GM12872 (cell line): ENCODE measurements at regions not wholly inside any gene's neighbourhood (a gene's known extent, or its start where the extent isn't known, plus 50 kb on each side); places are given as distances from the start of the nearest gene placed in this dataset.
A peak's percentile ranks its signal among the peaks of the same experiment; 100 is the strongest.

Source experiments
- CTCF ChIP-seq: IDR thresholded peaks from 3 replicates; pipeline ENCODE4 v1.5.1; 2011; ENCODE audit warnings: low read depth, mild to moderate bottlenecking, low read length, moderate library complexity; ENCODE audit not compliant: insufficient read depth

DNA sequence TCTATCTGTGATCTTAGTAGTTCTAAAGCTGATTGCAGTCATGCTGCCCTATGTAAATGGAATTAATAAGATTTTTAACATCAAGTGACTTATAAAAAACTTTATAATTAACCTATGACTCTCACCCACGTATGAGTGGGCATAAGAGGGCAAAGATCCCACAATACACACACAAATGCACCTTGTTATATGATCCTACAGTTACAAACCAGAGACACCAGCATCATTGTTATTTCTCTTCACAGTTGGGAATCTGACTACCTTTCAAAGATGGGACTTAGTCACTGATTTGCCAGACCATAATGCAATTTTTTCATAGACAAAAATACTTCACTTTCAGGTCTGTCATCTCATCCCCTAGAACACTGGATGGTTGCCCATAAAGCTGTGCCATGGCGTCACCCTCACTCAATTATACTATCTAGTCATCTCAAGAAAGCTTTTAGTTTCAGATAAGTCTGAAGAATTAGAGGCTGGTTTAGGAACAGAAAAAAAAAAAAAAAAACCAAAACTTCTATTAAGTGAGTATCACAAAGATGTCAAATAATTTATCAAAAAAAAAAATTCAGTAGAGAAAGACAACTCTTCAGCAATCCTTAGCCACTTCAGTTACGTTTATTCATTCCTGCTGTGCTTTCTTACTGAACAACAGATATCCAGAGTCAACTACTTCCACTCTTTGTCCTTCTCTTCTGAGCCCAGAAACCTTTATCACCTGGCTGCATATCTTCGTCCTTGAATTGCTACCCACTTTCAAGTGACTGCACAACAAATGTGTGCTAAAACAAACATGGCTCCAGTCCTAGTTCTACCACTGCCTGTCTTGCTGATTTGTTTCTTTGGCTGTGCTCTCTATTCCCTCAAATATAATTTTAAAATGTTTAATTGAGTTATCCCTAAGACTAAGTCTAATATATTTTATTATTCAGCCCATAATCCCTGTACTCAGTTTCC lies 175.0 kb upstream of the CHRM2 start:
- TF ChIP-seq CTCF, result no peak

DNA sequence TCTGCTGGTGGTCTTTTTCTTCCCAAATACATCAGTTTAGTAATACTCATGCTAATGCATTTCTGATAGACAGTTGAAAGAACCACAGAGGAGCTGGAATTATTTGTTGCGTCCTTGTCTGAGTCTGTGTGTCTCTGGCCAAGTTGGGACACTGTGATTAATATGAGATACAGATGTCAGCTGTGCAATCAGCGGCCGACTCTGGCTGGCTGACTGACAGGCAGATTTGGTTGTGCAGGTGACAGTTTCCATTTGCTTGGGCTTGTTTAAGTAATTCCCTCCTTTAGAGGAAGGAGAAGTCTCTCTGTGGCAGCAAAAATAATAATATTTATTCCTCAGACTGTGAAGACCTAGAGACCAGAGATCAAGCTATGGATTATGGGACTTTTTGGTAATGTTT lies 176.2 kb upstream of the CHRM2 start:
- TF ChIP-seq CTCF, result no peak

DNA sequence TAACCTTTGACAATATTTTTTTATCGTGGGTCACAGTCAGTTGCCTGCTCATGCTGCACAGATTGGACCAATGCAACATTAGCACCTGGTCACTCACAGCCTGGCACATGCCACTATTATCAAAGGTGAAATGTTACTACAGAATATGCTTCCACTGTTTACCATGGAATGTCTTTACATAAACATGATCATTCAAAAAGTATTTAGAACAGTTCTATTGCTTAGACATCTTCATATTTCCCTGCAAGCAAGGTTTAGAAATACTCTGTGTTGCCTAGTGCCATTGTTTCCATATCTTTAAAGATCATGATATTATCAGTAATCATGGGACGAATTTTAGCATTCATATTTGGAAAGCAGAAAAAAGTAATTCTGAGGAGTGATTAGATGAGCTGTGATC lies 179.9 kb upstream of the CHRM2 start:
- no peak for TF ChIP-seq CTCF

DNA sequence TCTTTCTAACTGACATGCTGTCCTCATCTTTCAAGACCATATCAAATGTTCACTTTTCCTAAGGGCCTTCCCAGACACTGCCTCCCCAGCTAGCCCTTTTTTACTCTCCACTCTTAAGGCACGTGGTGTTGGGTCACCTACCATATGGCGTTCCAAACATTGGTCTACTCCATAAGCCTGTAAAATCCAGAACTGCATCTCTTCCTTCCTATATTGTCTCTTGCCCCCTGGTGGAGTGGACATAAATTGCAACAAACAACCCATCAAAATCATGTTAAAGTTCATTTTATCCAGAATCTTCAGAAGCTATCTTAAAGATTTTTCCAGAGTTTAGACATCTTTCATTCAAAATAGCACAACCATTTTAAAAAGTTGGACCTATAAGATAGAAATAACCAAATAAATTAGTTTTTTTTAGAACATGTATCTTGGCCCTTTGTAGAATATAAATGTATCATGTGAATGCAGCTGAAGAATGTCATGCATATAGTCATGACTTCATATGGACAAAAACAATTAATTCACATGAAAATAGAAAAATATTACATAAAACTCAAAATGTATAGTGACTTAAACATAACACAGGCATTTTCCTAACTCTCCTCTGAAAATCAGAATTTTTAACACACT lies 180.6 kb upstream of the CHRM2 start:
- TF ChIP-seq CTCF, result peak; percentile 62

- TF ChIP-seq CTCF, result no peak
Observed at GRCh38 chr7:136685501-136686173, 182.8 kb upstream of the CHRM2 start.

- TF ChIP-seq CTCF, result no peak
Observed at GRCh38 chr7:136677471-136678365, 190.7 kb upstream of the CHRM2 start.
